H9 (cell line): ENCODE measurements at regions not wholly inside any gene's neighbourhood (a gene's known extent, or its start where the extent isn't known, plus 50 kb on each side); places are given as distances from the start of the nearest gene placed in this dataset.

Experiments used
- DNase-seq: peaks from one replicate; pipeline ENCODE4 v3.0.0-alpha.2; 2017
- H2AFZ ChIP-seq: one replicate; pipeline ENCODE4 v1.6.1; 2013; ENCODE audit warnings: mild to moderate bottlenecking, low read length, control low read depth, moderate library complexity
- H2AK5ac ChIP-seq: 2 replicates; pipeline ENCODE4 v1.6.1; 2013; ENCODE audit warnings: low read length, control low read depth, mixed read lengths; ENCODE audit not compliant: insufficient read length
- H2BK120ac ChIP-seq: one replicate; pipeline ENCODE4 v1.6.1; 2013; ENCODE audit warnings: low read depth, mild to moderate bottlenecking, low read length, control low read depth, inconsistent platforms; ENCODE audit not compliant: poor library complexity, severe bottlenecking
- H2BK12ac ChIP-seq: 2 replicates; pipeline ENCODE4 v1.6.1; 2013; ENCODE audit warnings: low read length, control low read depth, mixed read lengths, low read depth; ENCODE audit not compliant: insufficient read length
- H2BK15ac ChIP-seq: 2 replicates; pipeline ENCODE4 v1.6.1; 2013; ENCODE audit warnings: low read depth, low read length, control low read depth
- H2BK20ac ChIP-seq: one replicate; pipeline ENCODE4 v1.6.1; 2013; ENCODE audit warnings: low read depth, mild to moderate bottlenecking, low read length, control low read depth, inconsistent platforms; ENCODE audit not compliant: poor library complexity, severe bottlenecking
- H2BK5ac ChIP-seq: 2 replicates; pipeline ENCODE4 v1.6.1; 2013; ENCODE audit warnings: low read length, control low read depth, mixed read lengths; ENCODE audit not compliant: insufficient read length
- H3K14ac ChIP-seq: 2 replicates; pipeline ENCODE4 v1.6.1; 2013; ENCODE audit warnings: low read length, control low read depth; ENCODE audit not compliant: insufficient read depth
- H3K18ac ChIP-seq: 2 replicates; pipeline ENCODE4 v1.6.1; 2013; ENCODE audit warnings: low read depth, mild to moderate bottlenecking, mixed read lengths, low read length, control low read depth; ENCODE audit not compliant: insufficient read length
- H3K23ac ChIP-seq: 2 replicates; pipeline ENCODE4 v1.6.1; 2013; ENCODE audit warnings: low read length, control low read depth, mixed read lengths, low read depth; ENCODE audit not compliant: insufficient read length
- H3K23me2 ChIP-seq: 2 replicates; pipeline ENCODE4 v1.6.1; 2013; ENCODE audit warnings: low read depth, mild to moderate bottlenecking, mixed read lengths, low read length, control low read depth; ENCODE audit not compliant: insufficient read length, poor library complexity, severe bottlenecking
- H3K27ac ChIP-seq: 2 replicates; pipeline ENCODE4 v1.5.1; 2013; ENCODE audit warnings: low read length, control low read depth, mixed read lengths, low read depth; ENCODE audit not compliant: insufficient read length
- H3K27me3 ChIP-seq: 2 replicates; pipeline ENCODE4 v1.6.1; 2013; ENCODE audit warnings: low read length, control low read depth, inconsistent platforms; ENCODE audit not compliant: insufficient read depth
- H3K4ac ChIP-seq: 2 replicates; pipeline ENCODE4 v1.6.1; 2013; ENCODE audit warnings: low read depth, mild to moderate bottlenecking, control low read depth, inconsistent platforms, low read length, moderate library complexity
- H3K4me1 ChIP-seq: 2 replicates; pipeline ENCODE4 v1.6.1; 2013; ENCODE audit warnings: low read length, control low read depth, inconsistent platforms; ENCODE audit not compliant: insufficient read depth
- H3K4me2 ChIP-seq: 2 replicates; pipeline ENCODE4 v1.6.1; 2013; ENCODE audit warnings: low read length, control low read depth, mixed read lengths; ENCODE audit not compliant: insufficient read length, insufficient read depth
- H3K56ac ChIP-seq: 2 replicates; pipeline ENCODE4 v1.6.1; 2013; ENCODE audit warnings: low read depth, mild to moderate bottlenecking, mixed read lengths, low read length, control low read depth; ENCODE audit not compliant: insufficient read length
- H3K79me1 ChIP-seq: 2 replicates; pipeline ENCODE4 v1.6.1; 2013; ENCODE audit warnings: low read depth, mild to moderate bottlenecking, moderate library complexity, low read length, control low read depth, inconsistent platforms; ENCODE audit not compliant: insufficient read depth, poor library complexity, severe bottlenecking
- H3K79me2 ChIP-seq: 2 replicates; pipeline ENCODE4 v1.6.1; 2013; ENCODE audit warnings: low read length, control low read depth, inconsistent platforms; ENCODE audit not compliant: insufficient read depth
- H3K9ac ChIP-seq: 2 replicates; pipeline ENCODE4 v1.6.1; 2013; ENCODE audit warnings: low read length, control low read depth, mixed read lengths; ENCODE audit not compliant: insufficient read length; ENCODE audit errors: extremely low read depth
- H3K9me3 ChIP-seq: one replicate; pipeline ENCODE4 v1.6.1; 2013; ENCODE audit warnings: low read depth, low read length, inconsistent platforms; ENCODE audit not compliant: control insufficient read depth
- H3T11ph ChIP-seq: one replicate; pipeline ENCODE4 v1.6.1; 2013; ENCODE audit warnings: mild to moderate bottlenecking, low read length, control low read depth, inconsistent platforms
- H4K20me1 ChIP-seq: one replicate; pipeline ENCODE4 v1.6.1; 2013; ENCODE audit not compliant: control insufficient read depth, insufficient read length, insufficient read depth
- H4K5ac ChIP-seq: 2 replicates; pipeline ENCODE4 v1.6.1; 2013; ENCODE audit warnings: low read depth, mild to moderate bottlenecking, mixed read lengths, low read length, control low read depth; ENCODE audit not compliant: insufficient read length
- H4K8ac ChIP-seq: replicated peaks from 2 replicates; pipeline ENCODE4 v1.6.1; 2013; ENCODE audit warnings: low read length, control low read depth, mixed read lengths, low read depth; ENCODE audit not compliant: insufficient read length
- H4K91ac ChIP-seq: 2 replicates; pipeline ENCODE4 v1.6.1; 2013; ENCODE audit warnings: low read depth, mild to moderate bottlenecking, moderate library complexity, mixed read lengths, low read length, control low read depth; ENCODE audit not compliant: insufficient read length
- H3K27ac Mint-ChIP-seq, 3 experiments: 2 replicates in 2 of 3; 3 replicates in 1 of 3; pipeline ENCODE4 v1.8.0; 2020 to 2021; ENCODE audit warnings: mixed read lengths in 3 of 3, mild to moderate bottlenecking in 1 of 3, moderate library complexity in 1 of 3
- H3K27me3 Mint-ChIP-seq: 2 replicates; pipeline ENCODE4 v1.8.0; 2021; ENCODE audit warnings: low read depth, mild to moderate bottlenecking, moderate library complexity, mixed read lengths
- H3K36me3 Mint-ChIP-seq, 3 experiments: 2 replicates in 2 of 3; 3 replicates in 1 of 3; pipeline ENCODE4 v1.8.0; 2020 to 2021; ENCODE audit warnings: low read depth in 3 of 3, mixed read lengths in 3 of 3; ENCODE audit not compliant: insufficient read depth in 1 of 3
- H3K4me1 Mint-ChIP-seq, 2 experiments: 2 replicates each; pipeline ENCODE4 v1.8.0; 2020; ENCODE audit warnings: mixed read lengths in 2 of 2
- H3K4me3 Mint-ChIP-seq, 2 experiments: 2 replicates in 1 of 2; 3 replicates in 1 of 2; pipeline ENCODE4 v1.8.0; 2020 to 2021; ENCODE audit warnings: mild to moderate bottlenecking in 2 of 2, mixed read lengths in 2 of 2, moderate library complexity in 1 of 2
- H3K9me3 Mint-ChIP-seq, 2 experiments: 2 replicates in 1 of 2; 3 replicates in 1 of 2; pipeline ENCODE4 v1.8.0; 2020; ENCODE audit warnings: mild to moderate bottlenecking in 2 of 2, mixed read lengths in 2 of 2, moderate library complexity in 1 of 2
- WGBS: extraction: QIAGEN DNeasy Blood & Tissue Kit; methylation state at CpG from one replicate; pipeline ENCODE4 v1.1.7; 2013; ENCODE audit warnings: missing lambda C conversion rate, low lambda C conversion rate, mixed read lengths; ENCODE audit not compliant: insufficient read length; ENCODE audit errors: extremely low coverage; 5-methylcytosine and 5-hydroxymethylcytosine counted together
- TF ChIP-seq, protein P1 (sequence below): fragments of 200-600 bp; sonication (generic); conservative IDR thresholded peaks from 3 replicates; pipeline ENCODE4 v1.8.0; 2021; ENCODE audit warnings: antibody characterized with exemption, mild to moderate bottlenecking

DNA sequence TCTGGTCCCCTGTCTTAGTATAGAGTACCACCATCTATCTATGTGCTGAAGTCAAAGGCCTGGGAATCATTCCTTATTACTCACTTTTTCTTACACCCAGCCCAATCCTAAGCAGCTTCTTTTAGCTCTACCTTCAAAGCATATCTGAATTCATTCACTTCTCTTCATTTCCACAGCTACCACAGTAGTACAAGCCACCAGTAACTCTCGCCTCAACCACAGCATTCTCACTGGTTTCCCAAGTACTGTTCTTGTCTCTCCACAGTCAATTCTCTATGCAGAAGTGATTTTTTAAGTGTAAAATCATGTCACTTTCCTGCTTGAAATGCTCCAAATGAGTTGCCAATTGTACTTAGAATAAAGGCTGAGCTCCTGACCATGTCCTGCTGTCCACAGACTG lies 401.7 kb downstream of the OXSM start:
- Histone ChIP-seq H3K23me2 (no peaks in the 10 kb centered on the region), H3K4ac (no peak overlapping the region), H2BK120ac (no peak overlapping the region), H3K79me2 (no peaks in the 10 kb centered on the region), H3K56ac (no peak overlapping the region), H3K4me1 (no peaks in the 10 kb centered on the region), H2AK5ac (no peak overlapping the region), H3K4me2 (no peak overlapping the region), H3K18ac (no peak overlapping the region), H3K14ac (no peak overlapping the region), H4K91ac (no peak overlapping the region), H3K27me3 (no peaks in the 10 kb centered on the region), H4K8ac (no peak overlapping the region), H3K9ac (no peak overlapping the region), H2BK20ac (no peak overlapping the region), H4K20me1 (no peaks in the 10 kb centered on the region), H2BK5ac (no peak overlapping the region), H2BK12ac (no peak overlapping the region), H3K27ac (no peak overlapping the region), H3K79me1 (no peaks in the 10 kb centered on the region), H2AFZ (no peak overlapping the region), H3K9me3 (no peaks in the 10 kb centered on the region), H3K23ac (no peak overlapping the region), H2BK15ac (no peak overlapping the region), H4K5ac (no peak overlapping the region), H3T11ph (no peak overlapping the region)
- Mint-ChIP-seq H3K4me3 (no peak overlapping the region), H3K36me3 (no peaks in the 10 kb centered on the region; a peak in 1 of 7 replicates), H3K27me3 (no peaks in the 10 kb centered on the region), H3K27ac (no peak overlapping the region), H3K9me3 (peaks cover 3 to 10% of the 10 kb centered on the region in 2 experiments; a peak in 2 of 5 replicates), H3K4me1 (no peaks in the 10 kb centered on the region)
- WGBS, result no CpG with 5 or more reads among the region's 1 CpG
- DNase-seq, result no peak
- TF ChIP-seq, protein P1, sequence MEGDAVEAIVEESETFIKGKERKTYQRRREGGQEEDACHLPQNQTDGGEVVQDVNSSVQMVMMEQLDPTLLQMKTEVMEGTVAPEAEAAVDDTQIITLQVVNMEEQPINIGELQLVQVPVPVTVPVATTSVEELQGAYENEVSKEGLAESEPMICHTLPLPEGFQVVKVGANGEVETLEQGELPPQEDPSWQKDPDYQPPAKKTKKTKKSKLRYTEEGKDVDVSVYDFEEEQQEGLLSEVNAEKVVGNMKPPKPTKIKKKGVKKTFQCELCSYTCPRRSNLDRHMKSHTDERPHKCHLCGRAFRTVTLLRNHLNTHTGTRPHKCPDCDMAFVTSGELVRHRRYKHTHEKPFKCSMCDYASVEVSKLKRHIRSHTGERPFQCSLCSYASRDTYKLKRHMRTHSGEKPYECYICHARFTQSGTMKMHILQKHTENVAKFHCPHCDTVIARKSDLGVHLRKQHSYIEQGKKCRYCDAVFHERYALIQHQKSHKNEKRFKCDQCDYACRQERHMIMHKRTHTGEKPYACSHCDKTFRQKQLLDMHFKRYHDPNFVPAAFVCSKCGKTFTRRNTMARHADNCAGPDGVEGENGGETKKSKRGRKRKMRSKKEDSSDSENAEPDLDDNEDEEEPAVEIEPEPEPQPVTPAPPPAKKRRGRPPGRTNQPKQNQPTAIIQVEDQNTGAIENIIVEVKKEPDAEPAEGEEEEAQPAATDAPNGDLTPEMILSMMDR, result no peak
